ENCODE measurements at regions not wholly inside any gene's neighbourhood (a gene's known extent, or its start where the extent isn't known, plus 50 kb on each side); places are given as distances from the start of the nearest gene placed in this dataset.

GRCh38 chr4:165656399-165656798 is 216.6 kb upstream of the TLL1 start:
- TF ChIP-seq CTCF (IDR thresholded peaks at IDR 0.05) (no peak), RORB (CRISPR knock-in tag; IDR thresholded peaks at IDR 0.05) (no peak), ESRRA (CRISPR knock-in tag; IDR thresholded peaks at IDR 0.05; ENCODE audit: borderline replicate concordance) (no peak), NFE2L1 (CRISPR knock-in tag; IDR thresholded peaks at IDR 0.05) (no peak), FOXP4 (CRISPR knock-in tag; IDR thresholded peaks at IDR 0.05) (no peak), NR2C2 (CRISPR knock-in tag; IDR thresholded peaks at IDR 0.05) (no peak)

Measured in WTC11 (cell line).